Body of pancreas (tissue), 4 donors: ENCODE measurements at regions not wholly inside any gene's neighbourhood (a gene's known extent, or its start where the extent isn't known, plus 50 kb on each side); places are given as distances from the start of the nearest gene placed in this dataset.

Experiments
- POLR2A ChIP-seq, 3 donors: fragments of 450-650 bp; IDR thresholded peaks; one replicate each; pipeline ENCODE4 v1.6.1; 2016; ENCODE audit warnings: antibody characterized with exemption in 3 of 3, mild to moderate bottlenecking in 2 of 3
- TF ChIP-seq, protein P1 (sequence below), 7 experiments: fragments of 450-650 bp in 4 of 7; fragments of 200-600 bp in 3 of 7; sonication (generic) in 3 of 7; IDR thresholded peaks; one replicate each; pipeline ENCODE4 v1.5.1; 2016 to 2019; ENCODE audit warnings: antibody characterized with exemption in 7 of 7

DNA sequence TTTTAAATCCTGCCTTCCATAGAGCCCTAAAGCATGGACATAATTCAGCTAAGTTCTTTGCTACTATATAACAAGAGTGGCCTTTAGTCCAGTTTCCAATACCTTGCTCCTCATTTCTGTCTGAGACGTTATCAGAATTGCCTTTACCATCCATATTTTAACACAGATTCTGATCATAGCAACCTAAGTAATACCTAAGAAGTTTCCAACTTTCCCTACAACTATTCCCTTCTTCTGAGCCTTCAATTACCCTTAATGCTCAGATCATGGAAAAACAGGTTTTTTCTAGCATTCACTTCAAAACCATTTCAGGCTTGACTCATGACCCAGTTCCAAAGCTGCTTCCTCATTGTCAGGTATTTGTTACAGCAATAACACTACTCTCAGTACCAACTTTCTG is 367.1 kb downstream of the C6orf118 start:
- no peak for TF ChIP-seq POLR2A (IDR thresholded peaks at IDR 0.05)
- TF ChIP-seq, protein P1, sequence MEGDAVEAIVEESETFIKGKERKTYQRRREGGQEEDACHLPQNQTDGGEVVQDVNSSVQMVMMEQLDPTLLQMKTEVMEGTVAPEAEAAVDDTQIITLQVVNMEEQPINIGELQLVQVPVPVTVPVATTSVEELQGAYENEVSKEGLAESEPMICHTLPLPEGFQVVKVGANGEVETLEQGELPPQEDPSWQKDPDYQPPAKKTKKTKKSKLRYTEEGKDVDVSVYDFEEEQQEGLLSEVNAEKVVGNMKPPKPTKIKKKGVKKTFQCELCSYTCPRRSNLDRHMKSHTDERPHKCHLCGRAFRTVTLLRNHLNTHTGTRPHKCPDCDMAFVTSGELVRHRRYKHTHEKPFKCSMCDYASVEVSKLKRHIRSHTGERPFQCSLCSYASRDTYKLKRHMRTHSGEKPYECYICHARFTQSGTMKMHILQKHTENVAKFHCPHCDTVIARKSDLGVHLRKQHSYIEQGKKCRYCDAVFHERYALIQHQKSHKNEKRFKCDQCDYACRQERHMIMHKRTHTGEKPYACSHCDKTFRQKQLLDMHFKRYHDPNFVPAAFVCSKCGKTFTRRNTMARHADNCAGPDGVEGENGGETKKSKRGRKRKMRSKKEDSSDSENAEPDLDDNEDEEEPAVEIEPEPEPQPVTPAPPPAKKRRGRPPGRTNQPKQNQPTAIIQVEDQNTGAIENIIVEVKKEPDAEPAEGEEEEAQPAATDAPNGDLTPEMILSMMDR (IDR thresholded peaks at IDR 0.05) = no peak
